ENCODE measurements at regions not wholly inside any gene's neighbourhood (a gene's known extent, or its start where the extent isn't known, plus 50 kb on each side); places are given as distances from the start of the nearest gene placed in this dataset.

DNA sequence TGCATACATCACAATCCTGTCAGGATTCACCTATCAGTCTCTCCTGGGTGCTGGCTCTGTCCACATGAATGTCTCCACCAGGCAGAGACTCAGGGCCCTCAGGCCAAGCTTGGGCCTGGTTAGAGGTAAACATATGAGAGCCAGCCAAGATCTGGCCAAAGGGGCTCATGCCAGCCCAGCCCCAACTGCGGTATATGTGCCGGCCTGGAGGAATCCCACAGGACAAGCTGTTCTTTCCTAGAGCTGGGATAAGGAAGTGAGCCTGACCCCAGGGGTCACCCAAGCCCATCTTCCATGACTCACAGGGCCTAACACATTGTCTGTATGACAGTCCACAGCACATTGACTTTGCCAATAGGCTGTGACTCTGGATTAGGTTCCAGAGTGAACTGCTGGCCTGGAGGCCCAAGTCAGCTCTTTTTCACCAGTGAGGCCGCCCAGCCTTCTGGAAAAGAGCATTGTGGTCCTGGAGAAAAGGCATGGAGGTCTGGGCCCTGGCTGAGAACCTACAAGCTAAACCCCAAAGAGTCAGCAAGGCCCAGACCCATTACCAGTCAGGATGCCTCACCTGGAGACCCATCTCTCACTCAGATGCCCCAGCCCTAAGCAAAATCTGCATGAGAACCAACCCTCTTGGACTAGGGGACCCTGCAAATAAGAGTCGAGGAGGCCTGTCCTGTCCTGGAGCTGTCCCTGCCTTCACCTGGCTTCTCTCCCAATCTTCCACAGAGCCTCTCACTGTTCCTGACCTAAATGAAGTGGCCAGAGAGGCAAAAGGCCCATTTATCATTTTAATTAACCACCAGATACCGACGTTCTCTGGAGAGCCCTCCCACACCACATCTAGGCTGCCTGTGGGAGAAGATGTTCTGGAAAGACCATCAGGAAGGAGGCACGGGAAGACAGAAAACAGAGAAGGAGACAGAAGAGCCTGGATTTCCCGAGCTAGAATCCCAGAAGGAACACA lies 120.9 kb upstream of the PKDCC start:
- DNase-seq: no peak

DNA sequence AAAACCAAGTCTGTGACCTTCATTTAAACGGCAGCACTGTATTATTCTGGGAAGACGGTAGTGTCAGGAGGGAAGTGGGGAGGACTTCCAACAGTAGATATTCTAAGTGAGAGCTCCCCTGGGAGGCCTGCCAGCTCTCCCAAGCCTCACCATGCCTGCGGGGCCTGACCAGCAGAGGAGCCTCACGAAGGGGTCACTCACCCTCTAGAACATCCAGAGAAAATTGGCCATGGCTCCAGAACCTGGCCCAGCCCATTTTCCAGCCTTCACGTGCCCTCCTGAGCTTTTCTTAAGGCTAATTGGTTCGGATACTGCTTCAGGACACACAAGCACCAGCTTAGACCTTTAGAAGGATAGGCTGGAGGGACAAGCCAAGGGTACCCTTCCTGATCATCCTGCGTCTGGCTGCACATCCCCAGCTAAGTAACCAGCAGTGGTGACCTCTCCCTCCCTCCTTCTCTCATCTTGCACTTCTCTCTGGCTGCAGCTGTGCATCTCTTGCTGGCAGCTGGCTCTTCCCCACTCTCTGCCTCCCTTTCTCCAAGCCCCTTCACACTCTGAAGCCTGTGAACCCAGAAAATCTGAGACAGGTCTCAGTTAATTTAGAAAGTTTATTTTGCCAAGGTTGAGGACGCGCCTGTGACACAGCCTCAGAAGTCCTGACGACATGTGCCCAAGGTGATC lies 120.1 kb upstream of the PKDCC start:
- no peak for DNase-seq

DNA sequence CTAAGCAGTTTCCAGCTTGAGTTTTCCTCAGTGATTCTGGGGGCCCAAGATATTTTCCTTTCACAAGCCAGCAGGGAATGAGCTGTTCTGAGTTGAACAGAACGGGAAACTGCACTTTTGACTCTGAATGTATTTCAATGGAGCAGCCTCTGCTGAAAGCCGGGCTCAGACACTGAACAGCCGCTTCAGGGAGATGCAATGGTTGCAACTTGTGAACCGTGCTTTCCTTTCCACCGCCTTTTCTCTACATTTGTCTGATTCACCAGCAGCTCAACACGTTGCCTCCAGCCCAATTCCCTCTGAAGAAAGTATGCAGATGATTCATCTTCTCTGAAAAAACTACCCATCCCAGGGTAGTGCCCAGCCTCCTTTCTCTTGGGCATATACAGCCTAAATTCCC lies 119.3 kb upstream of the PKDCC start:
- DNase-seq: no peak

DNA sequence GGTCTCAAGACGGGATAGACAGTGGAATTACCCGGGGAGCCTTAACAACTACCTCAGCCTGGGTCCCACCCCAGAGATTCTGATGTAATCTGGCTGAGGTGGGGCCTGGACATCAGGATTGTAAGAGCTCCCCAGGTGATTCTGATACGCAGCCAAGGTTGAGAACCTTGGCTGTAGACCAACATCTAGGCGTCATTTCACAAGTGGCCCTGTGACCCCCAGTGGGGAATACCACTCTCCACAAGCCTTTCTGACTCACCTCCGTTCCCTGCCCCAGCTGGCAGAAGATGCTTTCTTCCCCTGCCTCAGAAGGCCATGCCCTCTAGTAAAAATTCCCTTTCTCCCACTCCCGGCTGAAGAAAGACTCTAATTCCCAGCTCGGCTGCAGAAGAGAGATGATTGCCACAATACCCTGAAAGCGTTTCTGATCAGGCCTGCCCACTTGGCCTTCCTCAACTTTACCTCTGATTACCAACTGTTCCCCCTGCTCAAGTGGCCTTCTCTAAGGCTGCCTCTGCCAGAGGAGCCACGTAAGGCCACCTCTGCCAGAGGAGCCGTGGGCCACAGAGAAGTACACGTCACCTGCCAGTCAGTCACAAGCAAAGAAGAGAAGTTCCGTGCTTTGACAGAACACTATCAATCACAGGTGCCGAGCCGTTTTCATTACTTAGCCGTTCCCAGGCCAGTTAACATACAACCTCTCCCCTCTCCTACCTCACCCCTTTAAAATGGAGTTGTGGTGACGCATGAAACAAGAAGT lies 116.8 kb upstream of the PKDCC start:
- no peak for DNase-seq

DNA sequence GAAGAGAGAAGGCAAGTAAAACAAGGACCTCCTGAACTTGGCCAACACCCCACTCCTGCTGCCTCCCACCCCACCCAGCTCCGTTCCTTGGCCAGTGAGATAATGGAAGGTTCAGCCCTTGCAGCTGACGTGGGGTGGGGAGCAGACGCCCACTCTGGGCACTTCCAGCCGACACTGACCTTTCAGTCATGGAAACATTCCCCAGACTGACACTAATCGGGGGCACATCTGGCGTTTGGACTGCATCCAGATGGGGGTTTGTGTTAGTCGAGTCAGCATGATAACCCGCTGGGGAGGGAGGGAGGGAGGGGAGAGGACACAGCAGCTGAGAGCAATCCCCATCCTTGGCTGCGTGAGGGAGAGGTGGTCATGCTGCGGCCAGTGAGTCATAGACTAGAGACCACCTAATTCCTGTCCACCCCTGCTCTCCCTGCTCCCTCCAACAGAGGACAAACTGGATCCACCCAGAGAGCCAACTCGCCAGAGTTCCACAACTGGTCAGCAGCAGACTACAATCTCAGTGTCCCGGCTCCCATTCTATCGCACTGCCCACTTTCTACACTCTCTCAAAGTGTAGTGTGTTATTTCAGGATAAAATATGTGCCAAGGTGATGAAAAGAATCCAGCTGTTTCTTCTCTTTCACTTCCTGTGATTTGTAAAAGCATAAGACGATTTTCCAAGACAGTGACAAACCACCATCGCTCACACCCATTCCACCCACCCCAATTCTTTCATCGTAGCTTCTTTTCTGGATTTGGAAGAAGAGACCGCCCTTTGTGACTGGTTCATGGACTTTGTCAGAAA lies 115.4 kb upstream of the PKDCC start:
- DNase-seq: no peak

DNA sequence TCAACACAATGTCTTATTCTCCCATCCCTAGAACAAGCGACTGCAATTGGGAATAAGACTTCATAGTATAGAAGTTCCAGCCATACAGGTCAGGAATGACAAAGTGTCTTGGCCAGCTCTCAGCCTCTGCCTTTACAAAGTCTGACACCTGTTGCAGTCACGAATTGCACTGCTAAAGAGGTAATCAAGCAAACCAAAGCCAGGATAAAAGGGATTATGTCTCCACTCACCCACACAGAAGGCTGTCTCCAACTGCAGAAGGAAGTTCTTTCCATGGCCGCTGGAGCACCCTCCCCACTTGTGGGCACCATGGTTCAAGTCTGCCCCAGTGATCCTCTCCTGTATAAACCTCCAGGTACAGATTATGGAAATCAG lies 114.8 kb upstream of the PKDCC start:
- no peak for DNase-seq

DNA sequence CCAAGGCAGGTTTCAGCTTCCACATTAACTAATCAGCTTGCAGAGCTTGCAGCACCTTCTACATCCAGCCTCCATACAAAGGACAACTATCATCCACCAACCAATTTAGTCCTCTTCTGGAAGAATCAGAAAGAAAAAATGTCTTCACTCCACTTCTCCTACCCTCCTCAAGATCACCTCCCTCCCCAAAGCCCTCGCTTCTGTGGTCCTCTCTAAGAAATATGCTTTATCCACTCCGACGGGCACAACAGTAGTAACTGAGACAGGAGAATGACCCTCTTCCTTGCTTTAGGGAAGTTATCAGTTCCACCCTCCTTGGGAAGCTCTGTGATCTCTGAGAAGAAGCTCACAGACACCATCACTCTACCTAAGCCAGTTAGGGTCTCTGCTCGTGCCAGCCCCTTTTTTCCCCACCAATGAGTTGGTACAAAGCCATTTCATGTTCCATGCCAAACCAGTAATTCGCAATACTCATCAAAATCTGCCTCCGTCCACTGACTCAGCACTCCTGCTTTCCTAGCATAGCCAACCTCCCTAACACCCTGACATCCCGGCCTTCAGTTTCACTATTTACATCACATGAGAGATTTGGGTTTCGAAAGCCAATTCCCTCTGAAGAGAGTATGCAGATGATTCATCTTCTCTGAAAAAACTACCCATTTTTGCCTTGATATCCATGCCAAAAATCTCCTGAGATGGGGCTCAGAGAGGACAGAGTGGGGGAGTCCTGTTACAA lies 114.1 kb upstream of the PKDCC start:
- DNase-seq: no peak

DNA sequence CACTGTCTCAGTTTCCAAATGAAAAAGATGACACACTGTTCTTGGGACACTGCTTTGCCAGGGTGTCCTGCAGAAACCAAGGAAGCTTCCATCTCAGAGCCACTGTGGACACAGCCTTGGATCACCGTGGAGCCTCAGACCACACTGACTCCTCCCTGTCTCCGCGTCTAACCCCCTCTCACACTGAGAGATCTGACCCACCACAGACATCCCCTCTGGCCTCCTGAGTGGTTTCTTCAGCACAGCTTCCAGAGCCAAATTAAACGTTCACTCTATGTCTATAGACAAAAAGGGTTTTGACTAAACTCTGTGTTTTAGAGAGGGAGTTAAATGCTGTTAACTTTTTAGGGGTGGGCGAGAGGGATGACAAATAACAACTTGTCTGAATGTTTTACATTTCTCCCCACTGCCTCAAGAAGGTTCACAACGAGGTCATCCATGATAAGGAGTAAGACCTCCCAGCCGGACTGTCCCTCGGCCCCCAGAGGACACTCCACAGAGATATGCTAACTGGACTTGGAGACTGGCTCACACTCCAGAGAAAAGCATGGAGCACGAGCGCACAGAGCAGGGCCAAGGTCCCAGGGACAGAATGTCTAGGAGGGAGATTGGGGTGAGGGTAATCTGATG lies 113.4 kb upstream of the PKDCC start:
- no peak for DNase-seq

DNA sequence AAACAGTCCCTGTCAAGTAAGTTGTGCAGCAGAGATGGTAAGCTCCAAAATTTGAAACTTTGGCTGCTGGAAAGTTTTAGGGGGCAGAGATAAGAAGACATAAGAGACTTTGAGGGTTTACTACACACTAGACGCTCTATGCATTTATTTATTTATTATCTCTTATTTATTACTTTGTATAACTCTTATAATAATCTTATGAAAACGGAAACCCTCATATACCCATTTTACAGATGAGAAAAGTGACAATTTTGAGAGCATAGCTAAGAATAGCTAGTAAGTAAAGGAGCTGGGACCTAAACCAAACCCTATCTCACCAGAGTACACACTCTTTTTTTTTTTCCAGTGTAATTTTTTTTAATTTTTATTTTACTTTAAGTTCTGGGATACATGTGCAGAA lies 112.8 kb upstream of the PKDCC start:
- DNase-seq: no peak

DNA sequence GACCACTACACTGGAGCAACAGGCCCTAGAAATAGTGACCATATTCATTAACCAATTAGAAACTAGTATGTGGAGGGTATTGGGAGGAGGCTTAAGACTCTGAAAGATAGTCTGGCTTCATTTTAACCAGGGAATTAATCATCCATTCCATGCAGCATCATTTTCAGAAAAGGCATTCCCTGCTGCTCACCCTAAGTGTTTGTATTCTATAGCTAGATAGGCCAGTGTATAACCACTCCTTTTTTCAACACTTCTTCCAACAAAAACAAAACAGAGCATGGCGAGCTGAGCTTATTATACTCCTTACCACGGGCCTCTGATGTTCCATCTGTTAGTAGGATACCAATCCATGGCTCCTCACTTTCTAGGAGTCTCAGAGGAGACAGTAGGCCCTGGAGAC lies 112.0 kb upstream of the PKDCC start:
- no peak for DNase-seq

DNA sequence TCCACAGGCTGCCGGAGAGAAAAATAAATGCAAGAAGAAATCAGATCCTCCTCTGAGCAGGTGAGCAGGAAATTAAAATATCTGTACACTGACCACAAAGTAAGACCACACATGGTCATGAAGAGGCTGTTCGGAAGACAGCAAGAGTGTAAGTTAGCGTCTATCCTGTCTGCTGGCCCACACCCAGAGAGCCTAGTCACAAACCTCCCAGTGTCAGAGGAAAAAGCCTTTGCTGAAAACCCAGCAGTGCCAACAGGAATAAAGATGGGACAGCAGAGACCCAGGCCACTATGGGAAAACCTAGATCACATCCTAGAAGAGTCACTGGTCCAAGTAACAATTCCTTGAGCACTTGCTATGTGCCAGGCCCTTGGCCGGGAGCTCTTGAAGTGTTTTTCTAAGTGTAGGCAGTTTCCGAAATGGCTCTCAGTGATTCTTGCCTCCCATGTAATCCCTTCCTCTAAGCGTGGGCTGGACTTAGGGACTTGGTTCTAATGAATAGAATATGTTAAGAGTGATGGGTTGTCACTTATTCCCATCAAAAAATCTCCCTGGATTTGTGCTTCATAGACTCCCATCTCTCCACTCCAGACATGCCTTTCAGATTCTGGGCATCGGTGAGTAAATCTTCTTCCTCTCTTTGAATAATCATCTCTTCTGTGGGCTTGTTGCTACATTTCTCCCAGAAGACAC lies 110.9 kb upstream of the PKDCC start:
- no peak for DNase-seq

DNA sequence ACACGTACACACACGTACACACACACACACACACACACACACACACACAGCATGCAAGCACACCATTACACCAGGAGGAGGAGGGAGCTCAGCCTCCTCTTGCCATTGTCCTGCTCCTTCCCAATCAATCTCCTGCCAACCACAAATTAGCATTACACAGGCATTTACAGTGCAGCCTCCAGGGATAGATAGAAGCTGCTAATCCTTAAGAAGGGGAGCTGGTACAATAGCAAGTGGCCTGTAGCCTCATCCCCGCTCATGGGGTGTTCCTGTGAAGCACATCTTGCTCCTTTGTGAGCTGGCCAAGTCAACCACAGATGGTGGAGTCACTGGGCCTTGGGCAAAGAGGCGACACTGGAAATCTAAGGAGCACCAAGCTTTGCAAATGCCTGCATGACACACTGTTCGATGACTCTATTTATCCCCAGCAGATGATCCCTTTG lies 110.3 kb upstream of the PKDCC start:
- peak; percentile 39 for DNase-seq

DNA sequence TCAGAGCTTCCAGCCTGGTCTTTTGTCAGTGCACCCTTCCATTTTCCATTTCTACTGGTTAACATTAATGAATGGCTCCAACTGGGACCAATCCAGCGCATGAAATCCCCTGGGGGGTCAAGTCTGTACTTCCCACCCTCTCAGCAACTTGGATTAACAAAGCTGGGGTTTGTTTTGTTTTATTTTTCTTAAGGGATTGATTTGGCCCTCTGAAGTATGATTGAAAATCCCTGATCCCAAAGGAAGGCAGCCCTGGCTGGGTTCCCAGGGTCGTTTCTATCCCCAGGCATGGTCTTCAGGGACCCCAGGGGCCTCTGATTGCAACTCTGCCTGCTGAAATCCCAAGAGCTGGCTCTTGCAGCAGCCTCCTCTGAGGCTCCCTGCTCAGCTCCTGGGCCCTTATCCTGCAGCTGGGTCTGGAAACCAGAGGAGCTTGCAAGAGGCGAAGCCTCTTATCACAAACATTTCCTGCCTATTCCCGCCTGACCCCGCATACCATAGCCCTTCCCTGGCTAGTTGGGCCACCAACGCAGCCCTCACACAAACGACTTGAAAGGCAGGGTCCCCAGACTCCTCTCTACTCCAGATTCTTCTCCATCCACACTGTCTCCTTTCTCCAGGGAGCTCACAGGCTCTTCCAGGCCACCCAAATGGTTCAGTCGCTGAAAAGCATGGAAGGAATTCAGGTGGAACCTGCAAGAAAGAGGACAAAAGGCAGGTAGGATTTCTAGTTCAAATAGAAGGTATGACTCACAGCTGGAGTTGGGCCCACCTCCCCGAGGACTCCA lies 109.7 kb upstream of the PKDCC start:
- DNase-seq: no peak

DNA sequence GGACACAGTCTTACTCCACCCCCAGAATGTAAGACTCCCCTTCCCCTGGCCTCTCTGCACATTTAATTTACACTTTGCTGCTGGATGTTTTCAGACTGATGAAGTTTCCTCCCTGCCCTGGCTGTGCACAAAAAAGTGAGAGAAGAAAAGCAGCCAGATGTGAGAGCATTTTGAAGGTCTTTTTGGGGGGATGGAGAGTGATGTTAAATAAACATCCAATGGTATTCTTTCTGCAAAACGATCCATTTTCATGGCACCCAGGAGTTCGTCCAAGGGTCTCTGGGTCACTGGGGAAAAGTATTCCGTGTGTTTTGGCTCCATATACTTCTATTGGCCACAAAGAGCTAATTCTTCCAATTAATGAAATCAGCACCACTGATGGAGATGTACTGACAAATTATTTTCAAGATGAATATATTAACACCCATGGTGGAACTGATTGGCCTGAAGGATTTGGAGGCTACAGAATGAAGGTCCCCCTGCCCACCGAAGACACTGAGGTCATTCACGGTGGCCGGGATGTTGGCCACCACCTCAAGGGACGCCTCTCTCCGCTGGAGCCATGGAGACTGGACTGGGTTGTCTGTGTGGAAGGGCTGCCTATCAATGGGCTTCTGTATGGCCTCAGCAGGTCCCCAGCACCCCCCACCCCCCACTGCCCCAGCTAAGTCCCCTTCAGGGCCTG lies 107.6 kb upstream of the PKDCC start:
- DNase-seq: no peak

DNA sequence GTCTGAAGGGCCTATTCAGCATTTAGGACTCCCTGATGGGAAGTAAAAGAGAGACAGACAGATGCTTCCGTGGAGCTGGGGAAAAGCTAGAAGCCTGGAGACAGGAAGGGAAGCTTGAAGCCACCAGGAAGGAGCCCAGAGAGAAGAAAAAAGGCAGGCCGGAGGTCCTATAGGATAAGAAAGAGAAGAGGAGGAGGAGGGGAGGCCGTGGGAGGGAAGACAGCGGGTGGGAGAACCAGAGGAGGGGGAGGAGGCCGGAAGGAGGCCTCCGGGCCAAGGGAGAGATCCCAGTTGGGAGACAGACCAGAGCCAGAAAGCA lies 107.1 kb upstream of the PKDCC start:
- no peak for DNase-seq

DNA sequence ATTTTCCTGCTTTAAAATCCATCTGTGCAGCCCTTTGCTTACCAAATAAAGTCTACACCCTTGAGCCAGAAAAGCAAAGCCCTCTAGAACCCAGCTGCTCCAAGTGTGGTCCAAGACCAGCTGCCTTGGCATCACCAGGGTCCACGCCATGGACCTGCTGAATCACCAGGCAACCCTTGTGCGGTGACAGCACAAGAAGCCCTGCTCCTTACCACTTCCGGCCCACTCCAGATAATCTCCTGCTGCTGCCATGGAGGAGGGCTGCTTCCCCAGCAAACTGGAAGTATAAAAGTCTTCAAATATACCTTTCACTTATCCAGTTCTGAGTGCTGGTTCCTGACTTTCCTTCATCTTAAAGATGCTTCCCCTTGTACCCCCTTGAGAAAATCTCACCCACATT lies 106.0 kb upstream of the PKDCC start:
- DNase-seq: no peak

DNA sequence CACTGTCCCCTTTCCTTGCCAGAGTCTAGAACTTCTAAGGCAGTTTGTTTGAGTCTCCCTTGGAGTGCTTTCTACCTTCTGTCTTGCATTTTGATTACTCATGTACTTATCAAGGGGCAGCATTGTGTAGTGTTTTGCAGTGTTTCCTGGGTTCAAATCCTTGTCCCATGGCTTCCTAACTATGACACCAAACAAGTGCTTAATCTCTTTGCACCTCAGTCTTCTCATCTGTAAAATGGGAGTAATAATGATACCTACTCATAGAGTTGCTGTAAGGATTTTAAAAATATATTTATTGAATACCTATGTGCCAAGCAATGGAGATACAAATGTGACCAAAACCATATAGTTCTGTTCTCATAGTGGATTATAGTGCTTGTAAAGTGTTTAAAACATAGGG lies 105.5 kb upstream of the PKDCC start:
- DNase-seq: no peak

DNA sequence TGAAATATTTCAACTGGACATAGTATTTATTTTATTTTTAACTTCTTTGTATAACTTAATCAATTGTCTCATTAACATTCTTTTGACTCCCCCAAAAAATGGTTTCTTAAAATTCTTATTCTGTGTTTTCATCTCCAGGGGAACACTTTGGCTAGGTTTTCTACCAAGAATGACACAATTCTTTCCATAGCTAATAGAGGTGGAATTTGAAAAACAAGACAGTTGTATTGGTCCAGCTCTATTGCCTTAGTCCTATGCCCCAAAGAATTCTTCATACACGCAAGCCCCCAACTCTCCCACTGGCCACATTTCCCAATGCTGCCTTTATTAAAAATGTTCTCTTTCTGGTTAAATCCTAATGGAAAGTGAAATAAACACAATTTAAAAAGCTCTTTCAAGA lies 104.7 kb upstream of the PKDCC start:
- DNase-seq: no peak

DNA sequence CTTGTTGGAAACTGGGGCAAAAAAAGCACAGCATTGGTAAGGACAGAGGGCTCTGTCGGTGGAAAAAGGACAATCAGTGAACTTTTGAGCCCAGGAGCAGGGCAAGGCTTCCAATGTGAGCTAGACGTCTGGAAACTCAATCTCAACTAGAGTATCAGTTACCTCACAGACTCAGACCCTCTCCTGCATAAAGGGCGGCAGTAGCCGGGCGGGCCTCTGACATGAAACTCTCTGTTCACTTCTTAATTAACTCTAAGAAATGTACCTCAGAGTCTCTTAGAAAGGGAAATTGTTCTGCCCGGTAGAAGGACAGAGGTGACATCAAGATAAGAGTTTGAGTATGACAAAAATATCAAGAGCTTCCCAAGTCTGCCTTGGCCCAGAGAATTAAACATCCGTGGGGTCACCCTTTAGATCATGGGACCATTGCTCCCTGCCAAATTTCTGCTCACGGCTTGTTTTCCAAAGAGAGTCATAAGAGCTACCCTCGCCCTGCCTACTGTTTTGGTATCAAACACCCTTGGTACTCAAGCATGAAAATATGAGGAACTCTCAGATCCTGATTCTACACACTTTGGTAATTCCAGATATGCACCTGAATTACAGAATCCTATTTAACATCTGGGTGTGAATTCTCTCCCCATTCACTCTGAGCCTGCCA lies 103.5 kb upstream of the PKDCC start:
- DNase-seq: no peak
